WTC11 (cell line): ENCODE measurements at regions not wholly inside any gene's neighbourhood (a gene's known extent, or its start where the extent isn't known, plus 50 kb on each side); places are given as distances from the start of the nearest gene placed in this dataset.

ENCODE experiments used
- CREB1 ChIP-seq: sonication (generic); formaldehyde crosslinking; IDR thresholded peaks from 2 replicates; pipeline ENCODE4 v1.8.0; 2023; ENCODE audit warnings: mild to moderate bottlenecking, missing genetic modification reagents
- ETV6 ChIP-seq: sonication (generic); formaldehyde crosslinking; IDR thresholded peaks from 2 replicates; pipeline ENCODE4 v1.8.1; 2022; ENCODE audit warnings: mild to moderate bottlenecking, missing genetic modification reagents
- FOXJ3 ChIP-seq: sonication (generic); formaldehyde crosslinking; IDR thresholded peaks from 2 replicates; pipeline ENCODE4 v1.9.0; 2021; ENCODE audit warnings: missing genetic modification reagents, mild to moderate bottlenecking, borderline replicate concordance
- TCF7 ChIP-seq: sonication (generic); formaldehyde crosslinking; IDR thresholded peaks from 2 replicates; pipeline ENCODE4 v1.8.0; 2022; ENCODE audit warnings: mild to moderate bottlenecking, low read depth, missing genetic modification reagents, moderate library complexity
- ZNF219 ChIP-seq: sonication (generic); formaldehyde crosslinking; IDR thresholded peaks from 2 replicates; pipeline ENCODE4 v1.8.0; 2023; ENCODE audit warnings: missing genetic modification reagents, mild to moderate bottlenecking, borderline replicate concordance
- TF ChIP-seq, protein P1 (sequence below): sonication (generic); formaldehyde crosslinking; conservative IDR thresholded peaks from 2 replicates; pipeline ENCODE4 v1.8.1; 2022; ENCODE audit warnings: mild to moderate bottlenecking, missing genetic modification reagents
- TF ChIP-seq, protein P2 (sequence below): sonication (generic); formaldehyde crosslinking; IDR thresholded peaks from 2 replicates; pipeline ENCODE4 v1.8.1; 2023; ENCODE audit warnings: mild to moderate bottlenecking, missing genetic modification reagents, moderate library complexity

DNA sequence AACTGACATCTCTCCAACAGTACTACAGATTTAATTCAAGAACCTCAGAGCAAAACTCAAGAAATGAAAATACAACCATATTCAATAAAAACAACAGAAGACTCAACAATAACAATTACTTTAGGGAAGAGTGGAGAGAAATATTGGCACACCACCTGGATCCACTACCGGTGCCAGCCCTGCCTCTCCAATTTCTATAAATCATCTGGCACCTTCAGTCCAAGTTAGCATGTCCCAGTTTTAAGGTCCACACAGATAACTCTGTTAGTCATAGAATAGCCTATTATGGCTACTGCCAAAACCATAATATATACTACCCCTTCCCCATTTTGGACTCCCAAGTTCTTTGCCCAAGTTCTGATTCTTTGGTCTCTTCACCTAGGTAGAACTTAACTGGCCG lies 69.9 kb upstream of the PSMA6 start:
- TF ChIP-seq FOXJ3 (CRISPR knock-in tag) (no peak), ETV6 (CRISPR knock-in tag) (no peak), CREB1 (CRISPR knock-in tag) (no peak), ZNF219 (no peak), TCF7 (CRISPR knock-in tag) (no peak)
- TF ChIP-seq, protein P1, sequence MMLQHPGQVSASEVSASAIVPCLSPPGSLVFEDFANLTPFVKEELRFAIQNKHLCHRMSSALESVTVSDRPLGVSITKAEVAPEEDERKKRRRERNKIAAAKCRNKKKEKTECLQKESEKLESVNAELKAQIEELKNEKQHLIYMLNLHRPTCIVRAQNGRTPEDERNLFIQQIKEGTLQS (CRISPR knock-in tag), result no peak
- TF ChIP-seq, protein P2, sequence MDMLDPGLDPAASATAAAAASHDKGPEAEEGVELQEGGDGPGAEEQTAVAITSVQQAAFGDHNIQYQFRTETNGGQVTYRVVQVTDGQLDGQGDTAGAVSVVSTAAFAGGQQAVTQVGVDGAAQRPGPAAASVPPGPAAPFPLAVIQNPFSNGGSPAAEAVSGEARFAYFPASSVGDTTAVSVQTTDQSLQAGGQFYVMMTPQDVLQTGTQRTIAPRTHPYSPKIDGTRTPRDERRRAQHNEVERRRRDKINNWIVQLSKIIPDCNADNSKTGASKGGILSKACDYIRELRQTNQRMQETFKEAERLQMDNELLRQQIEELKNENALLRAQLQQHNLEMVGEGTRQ (CRISPR knock-in tag), result no peak
